Astrocyte (in vitro differentiated cells and primary cell): ENCODE measurements at regions not wholly inside any gene's neighbourhood (a gene's known extent, or its start where the extent isn't known, plus 50 kb on each side); places are given as distances from the start of the nearest gene placed in this dataset.

Experiments used
- DNase-seq: peaks from one replicate; pipeline ENCODE4 v3.0.0-alpha.2; 2010; ENCODE audit warnings: low read depth
- FAIRE-seq: peaks from 2 replicates; lab custom pipeline; 2011; peaks lifted over from hg19 to GRCh38; lab: Jason Lieb, UNC
- H2AFZ ChIP-seq: 2 replicates; pipeline ENCODE4 v1.6.0; 2012; ENCODE audit warnings: low read depth, low read length, inconsistent platforms
- H3K27ac ChIP-seq: 2 replicates; pipeline ENCODE4 v1.5.1; 2011; ENCODE audit warnings: low read depth, low read length, inconsistent platforms
- H3K27me3 ChIP-seq: 2 replicates; pipeline ENCODE4 v1.6.0; 2011; ENCODE audit warnings: low read length, inconsistent platforms; ENCODE audit not compliant: insufficient read depth
- H3K36me3 ChIP-seq: 2 replicates; pipeline ENCODE4 v1.5.1; 2011; ENCODE audit warnings: low read length, inconsistent platforms; ENCODE audit not compliant: insufficient read depth
- H3K4me1 ChIP-seq: 2 replicates; pipeline ENCODE4 v1.5.1; 2011; ENCODE audit warnings: low read length, inconsistent platforms; ENCODE audit not compliant: insufficient read depth
- H3K4me2 ChIP-seq: 2 replicates; pipeline ENCODE4 v1.6.0; 2012; ENCODE audit warnings: low read length, inconsistent platforms
- H3K4me3 ChIP-seq: 2 replicates; pipeline ENCODE4 v1.5.1; 2011; ENCODE audit warnings: low read depth, mild to moderate bottlenecking, low read length, inconsistent platforms; ENCODE audit not compliant: insufficient read depth
- H3K79me2 ChIP-seq: 2 replicates; pipeline ENCODE4 v1.6.0; 2012; ENCODE audit warnings: mild to moderate bottlenecking, low read length, inconsistent platforms; ENCODE audit not compliant: insufficient read depth
- H3K9ac ChIP-seq: 2 replicates; pipeline ENCODE4 v1.6.0; 2012; ENCODE audit warnings: mild to moderate bottlenecking, low read length, inconsistent platforms
- H3K9me3 ChIP-seq: 2 replicates; pipeline ENCODE4 v1.5.1; 2012; ENCODE audit warnings: low read depth, mild to moderate bottlenecking, low read length, inconsistent platforms; ENCODE audit not compliant: insufficient read depth
- H4K20me1 ChIP-seq: 2 replicates; pipeline ENCODE4 v1.6.0; 2012; ENCODE audit warnings: low read length, inconsistent platforms; ENCODE audit not compliant: insufficient read depth
- H3K27ac Mint-ChIP-seq: one replicate; pipeline ENCODE4 v1.8.0; 2021; ENCODE audit warnings: mild to moderate bottlenecking, mixed read lengths; ENCODE audit not compliant: unreplicated experiment
- H3K27me3 Mint-ChIP-seq: one replicate; pipeline ENCODE4 v1.8.0; 2021; ENCODE audit warnings: low read depth, mixed read lengths; ENCODE audit not compliant: unreplicated experiment
- H3K36me3 Mint-ChIP-seq: one replicate; pipeline ENCODE4 v1.8.0; 2021; ENCODE audit warnings: low read depth, mixed read lengths; ENCODE audit not compliant: unreplicated experiment
- H3K4me1 Mint-ChIP-seq: one replicate; pipeline ENCODE4 v1.8.0; 2021; ENCODE audit warnings: low read depth, mixed read lengths; ENCODE audit not compliant: unreplicated experiment
- H3K4me3 Mint-ChIP-seq: one replicate; pipeline ENCODE4 v1.8.0; 2021; ENCODE audit warnings: mild to moderate bottlenecking, moderate library complexity, mixed read lengths; ENCODE audit not compliant: unreplicated experiment
- H3K9me3 Mint-ChIP-seq: one replicate; pipeline ENCODE4 v1.8.0; 2021; ENCODE audit warnings: mild to moderate bottlenecking, mixed read lengths; ENCODE audit not compliant: unreplicated experiment
- CTCF ChIP-seq: IDR thresholded peaks from 2 replicates; pipeline ENCODE4 v1.5.1; 2011; ENCODE audit warnings: low read depth, mild to moderate bottlenecking, inconsistent platforms, low read length, moderate library complexity; ENCODE audit not compliant: insufficient read depth
- EZH2 ChIP-seq: IDR thresholded peaks from 2 replicates; pipeline ENCODE4 v1.6.1; 2012; ENCODE audit warnings: mild to moderate bottlenecking, low read length, inconsistent platforms; ENCODE audit not compliant: insufficient read depth

- Histone ChIP-seq H3K9ac (no peak overlapping the region), H3K4me2 (no peak overlapping the region), H3K79me2 (no peaks in the 10 kb centered on the region), H3K27me3 (no peaks in the 10 kb centered on the region), H4K20me1 (no peaks in the 10 kb centered on the region), H2AFZ (no peak overlapping the region), H3K4me1 (no peaks in the 10 kb centered on the region), H3K36me3 (no peaks in the 10 kb centered on the region), H3K4me3 (no peak overlapping the region), H3K9me3 (no peaks in the 10 kb centered on the region), H3K27ac (no peak overlapping the region)
- no peak overlapping the region for H3K27ac Mint-ChIP-seq
- FAIRE-seq (no peak), DNase-seq (no peak)
- no peak for TF ChIP-seq EZH2
- TF ChIP-seq CTCF, result no peak
- H3K4me1 Mint-ChIP-seq, result peaks cover 4% of the 10 kb centered on the region
- no peaks in the 10 kb centered on the region for H3K36me3 Mint-ChIP-seq
- H3K4me3 Mint-ChIP-seq, result no peak overlapping the region
- no peaks in the 10 kb centered on the region for H3K9me3 Mint-ChIP-seq
- H3K27me3 Mint-ChIP-seq, result no peaks in the 10 kb centered on the region
Measured at GRCh38 chr3:153038367-153038766, 123.7 kb upstream of the RAP2B start.

- Mint-ChIP-seq H3K9me3 (no peaks in the 10 kb centered on the region), H3K4me1 (peaks cover 8% of the 10 kb centered on the region), H3K36me3 (no peaks in the 10 kb centered on the region), H3K4me3 (no peak overlapping the region), H3K27ac (no peak overlapping the region), H3K27me3 (no peaks in the 10 kb centered on the region)
- H3K36me3 ChIP-seq, result no peaks in the 10 kb centered on the region
- H3K4me1 ChIP-seq, result no peaks in the 10 kb centered on the region
- TF ChIP-seq EZH2, result no peak
- no peak for TF ChIP-seq CTCF
- H3K27me3 ChIP-seq, result no peaks in the 10 kb centered on the region
- no peak overlapping the region for H3K4me3 ChIP-seq
- DNase-seq, result peak; percentile 16
- H3K9ac ChIP-seq, result no peak overlapping the region
- no peaks in the 10 kb centered on the region for H4K20me1 ChIP-seq
- H3K9me3 ChIP-seq, result no peaks in the 10 kb centered on the region
- H2AFZ ChIP-seq, result no peak overlapping the region
- no peaks in the 10 kb centered on the region for H3K79me2 ChIP-seq
- no peak overlapping the region for H3K4me2 ChIP-seq
- no peak for FAIRE-seq
- no peak overlapping the region for H3K27ac ChIP-seq
Measured at GRCh38 chr3:153038779-153039178, 123.2 kb upstream of the RAP2B start.

GRCh38 chr3:153041181-153041580, 120.8 kb upstream of the RAP2B start:
- FAIRE-seq (no peak), DNase-seq (no peak)
- H3K27ac Mint-ChIP-seq, result no peak overlapping the region

More at GRCh38 chr3:153041181-153041580, 120.8 kb upstream of the RAP2B start:
- Histone ChIP-seq H2AFZ (no peak overlapping the region), H3K27me3 (no peaks in the 10 kb centered on the region), H3K27ac (no peak overlapping the region), H4K20me1 (no peaks in the 10 kb centered on the region), H3K4me3 (no peak overlapping the region), H3K9ac (no peak overlapping the region), H3K9me3 (no peaks in the 10 kb centered on the region), H3K4me1 (no peaks in the 10 kb centered on the region), H3K36me3 (no peaks in the 10 kb centered on the region), H3K79me2 (no peaks in the 10 kb centered on the region), H3K4me2 (no peak overlapping the region)
- Mint-ChIP-seq H3K36me3 (no peaks in the 10 kb centered on the region), H3K4me1 (peaks cover 9% of the 10 kb centered on the region), H3K9me3 (no peaks in the 10 kb centered on the region), H3K4me3 (no peak overlapping the region), H3K27me3 (no peaks in the 10 kb centered on the region)
- TF ChIP-seq EZH2, result no peak
- TF ChIP-seq CTCF, result no peak
